ENCODE measurements at regions not wholly inside any gene's neighbourhood (a gene's known extent, or its start where the extent isn't known, plus 50 kb on each side); places are given as distances from the start of the nearest gene placed in this dataset.

DNA sequence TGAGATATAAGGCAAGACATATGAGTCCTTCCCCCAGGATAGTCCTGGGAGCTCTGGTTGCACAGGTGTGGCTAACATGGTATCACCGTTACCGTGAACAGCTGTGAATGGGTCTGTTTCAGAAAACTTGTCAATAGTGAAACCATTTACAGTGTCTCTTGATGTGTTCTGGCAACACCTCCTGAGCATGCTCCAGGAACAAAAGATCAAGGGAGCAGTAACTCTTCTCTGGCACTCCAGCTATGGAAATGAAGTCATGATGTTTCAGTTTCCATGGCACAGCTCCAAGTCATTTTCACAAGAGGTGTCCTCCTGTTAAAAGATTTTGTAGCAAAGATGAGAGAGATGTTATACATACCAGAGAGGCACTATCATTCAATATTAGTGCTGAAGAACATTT, 253.7 kb downstream of the SNAPC1 start:
- DNase-seq (ENCODE audit: low read depth), result peak; percentile 48
- TF ChIP-seq, protein P1, sequence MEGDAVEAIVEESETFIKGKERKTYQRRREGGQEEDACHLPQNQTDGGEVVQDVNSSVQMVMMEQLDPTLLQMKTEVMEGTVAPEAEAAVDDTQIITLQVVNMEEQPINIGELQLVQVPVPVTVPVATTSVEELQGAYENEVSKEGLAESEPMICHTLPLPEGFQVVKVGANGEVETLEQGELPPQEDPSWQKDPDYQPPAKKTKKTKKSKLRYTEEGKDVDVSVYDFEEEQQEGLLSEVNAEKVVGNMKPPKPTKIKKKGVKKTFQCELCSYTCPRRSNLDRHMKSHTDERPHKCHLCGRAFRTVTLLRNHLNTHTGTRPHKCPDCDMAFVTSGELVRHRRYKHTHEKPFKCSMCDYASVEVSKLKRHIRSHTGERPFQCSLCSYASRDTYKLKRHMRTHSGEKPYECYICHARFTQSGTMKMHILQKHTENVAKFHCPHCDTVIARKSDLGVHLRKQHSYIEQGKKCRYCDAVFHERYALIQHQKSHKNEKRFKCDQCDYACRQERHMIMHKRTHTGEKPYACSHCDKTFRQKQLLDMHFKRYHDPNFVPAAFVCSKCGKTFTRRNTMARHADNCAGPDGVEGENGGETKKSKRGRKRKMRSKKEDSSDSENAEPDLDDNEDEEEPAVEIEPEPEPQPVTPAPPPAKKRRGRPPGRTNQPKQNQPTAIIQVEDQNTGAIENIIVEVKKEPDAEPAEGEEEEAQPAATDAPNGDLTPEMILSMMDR (IDR thresholded peaks at IDR 0.05; ENCODE audit: insufficient read depth, low read depth, low read length, missing control alignments), result no peak
- no peak overlapping the region for H3K4me3 ChIP-seq (ENCODE audit: low read depth, low read length)

DNA sequence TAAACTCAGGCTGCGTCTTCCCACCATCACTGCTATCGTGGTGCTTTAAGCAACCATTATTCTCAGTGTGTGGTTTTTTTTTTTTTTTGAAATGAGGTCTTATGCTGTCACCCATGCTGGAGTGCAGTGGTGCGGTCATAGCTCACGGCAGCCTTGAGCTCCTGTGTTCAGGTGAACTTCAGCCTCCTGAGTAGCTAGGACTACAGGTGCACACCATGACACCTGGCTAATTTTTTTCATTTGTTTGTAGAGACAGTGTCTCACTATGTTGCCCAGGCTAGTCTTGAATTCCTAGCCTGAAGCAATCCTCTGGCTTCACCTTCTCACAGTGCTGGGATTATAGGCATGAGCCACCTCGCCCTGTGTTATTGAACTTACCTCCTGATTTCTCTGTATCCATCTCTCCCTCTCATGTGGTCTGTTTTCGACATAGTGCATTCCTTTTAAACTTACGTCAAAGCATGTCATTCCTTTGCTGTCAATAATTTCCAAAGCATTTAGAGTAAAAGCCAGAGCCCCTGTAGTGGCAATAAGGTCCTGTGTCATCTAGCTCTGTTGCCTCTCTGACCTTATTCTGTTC, 255.5 kb downstream of the SNAPC1 start:
- H3K4me3 ChIP-seq (ENCODE audit: low read depth, low read length), result no peak overlapping the region
- TF ChIP-seq, protein P1 (IDR thresholded peaks at IDR 0.05; ENCODE audit: insufficient read depth, low read depth, low read length, missing control alignments), result no peak
- DNase-seq (ENCODE audit: low read depth), result no peak

DNA sequence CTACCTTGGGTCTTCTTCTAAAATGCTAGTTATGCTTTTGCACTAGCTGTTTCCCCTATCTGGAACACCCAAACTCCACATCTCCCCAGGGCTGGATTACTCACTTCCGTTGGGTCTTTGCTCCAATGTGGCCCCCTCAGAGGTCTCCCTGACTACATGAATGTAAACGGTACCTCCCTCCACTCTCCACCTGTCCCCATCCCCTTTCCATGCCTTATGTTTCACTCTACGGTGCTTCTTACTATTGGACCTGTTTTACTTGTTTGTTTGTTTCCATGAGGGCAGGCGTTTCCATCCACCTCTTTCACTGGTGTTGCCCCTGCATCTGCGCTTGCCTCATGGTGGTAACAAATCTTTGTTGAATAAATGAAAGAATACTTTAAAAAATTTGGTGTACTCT, 256.4 kb downstream of the SNAPC1 start:
- no peak for DNase-seq (ENCODE audit: low read depth)
- TF ChIP-seq, protein P1 (IDR thresholded peaks at IDR 0.05; ENCODE audit: insufficient read depth, low read depth, low read length, missing control alignments), result no peak
- H3K4me3 ChIP-seq (ENCODE audit: low read depth, low read length), result no peak overlapping the region

DNA sequence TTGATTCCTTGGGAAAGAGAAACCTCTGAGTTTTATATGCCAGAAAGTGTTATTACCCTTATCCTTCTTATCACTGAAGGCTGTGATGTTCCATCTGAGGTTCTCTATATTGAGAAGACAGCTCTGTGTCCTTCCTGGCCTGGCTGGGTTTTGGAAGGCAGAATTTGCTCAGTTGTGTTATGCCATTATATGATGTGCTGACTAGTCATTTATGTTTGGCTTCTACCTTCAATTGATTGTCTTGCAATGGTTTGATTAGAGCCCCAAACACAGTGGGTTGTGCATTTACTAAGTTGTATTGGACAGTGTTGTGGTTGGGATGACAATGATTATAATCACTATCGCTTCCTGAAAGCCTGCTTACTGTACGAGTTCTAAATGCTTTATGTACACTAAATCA, 265.7 kb downstream of the SNAPC1 start:
- TF ChIP-seq, protein P1 (IDR thresholded peaks at IDR 0.05; ENCODE audit: insufficient read depth, low read depth, low read length, missing control alignments), result no peak

DNA sequence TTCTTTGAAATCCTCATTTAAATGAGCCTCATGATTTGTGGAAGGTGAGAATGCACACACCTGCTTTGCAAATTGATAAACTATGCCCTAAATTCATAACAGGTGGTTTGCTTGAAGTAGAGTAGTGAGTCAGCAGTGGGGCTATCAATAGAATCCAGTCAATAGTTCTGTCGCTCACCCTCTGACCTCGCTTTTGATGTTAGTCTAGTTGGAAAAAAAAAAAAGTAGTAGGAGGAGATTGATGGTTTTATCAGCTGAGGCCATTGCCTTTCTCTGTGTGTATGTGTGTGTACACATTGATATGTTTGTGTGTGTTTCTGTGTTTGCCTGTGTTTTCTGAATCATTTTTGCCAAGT, 267.3 kb downstream of the SNAPC1 start:
- DNase-seq (ENCODE audit: low read depth), result peak; percentile 12
- TF ChIP-seq, protein P1 (IDR thresholded peaks at IDR 0.05; ENCODE audit: insufficient read depth, low read depth, low read length, missing control alignments), result no peak

More for the DNA sequence above, 265.7 kb downstream of the SNAPC1 start:
- no peak for DNase-seq (ENCODE audit: low read depth)
- H3K4me3 ChIP-seq (ENCODE audit: low read depth, low read length), result no peak overlapping the region

DNA sequence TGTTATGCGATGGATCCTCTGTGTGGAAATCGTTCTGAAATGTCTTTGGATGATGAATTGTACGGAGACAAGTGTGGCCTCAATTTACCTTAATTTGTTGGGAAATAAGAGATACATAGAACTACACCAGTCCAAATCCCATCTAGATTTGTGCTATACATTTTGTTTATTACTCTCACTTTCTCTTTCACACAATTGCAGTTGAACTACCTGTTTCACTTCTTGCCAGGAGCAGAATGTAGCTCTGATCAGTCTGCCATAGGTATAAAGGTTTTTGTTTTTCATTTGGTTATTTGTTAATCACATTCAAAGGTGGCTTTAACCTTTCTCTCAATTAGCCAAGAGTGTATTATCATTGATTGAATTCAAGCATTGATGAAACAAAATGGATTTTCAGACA, 268.2 kb downstream of the SNAPC1 start:
- DNase-seq (ENCODE audit: low read depth), result no peak
- TF ChIP-seq, protein P1 (IDR thresholded peaks at IDR 0.05; ENCODE audit: insufficient read depth, low read depth, low read length, missing control alignments), result no peak
- H3K4me3 ChIP-seq (ENCODE audit: low read depth, low read length), result no peak overlapping the region

More for the DNA sequence above, 267.3 kb downstream of the SNAPC1 start:
- H3K4me3 ChIP-seq (ENCODE audit: low read depth, low read length), result no peak overlapping the region

DNA sequence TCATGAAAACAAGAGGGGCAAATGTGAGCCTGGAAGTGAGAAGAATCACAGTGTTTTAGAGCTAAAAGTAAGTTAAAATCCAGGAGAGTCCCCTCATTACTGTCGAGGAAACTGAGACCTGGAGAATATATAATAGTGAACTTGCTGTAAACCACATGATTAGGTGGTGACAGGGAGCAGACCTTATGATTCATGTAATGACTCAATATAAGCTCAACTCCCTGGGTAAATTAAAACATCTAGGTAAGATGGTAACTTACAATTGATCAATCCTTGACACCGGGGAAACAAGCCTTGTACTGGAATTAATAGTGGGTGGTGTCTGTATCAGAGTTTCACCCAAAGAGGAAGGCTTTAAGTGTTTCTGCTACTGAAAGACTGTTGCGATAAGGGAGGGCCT, 269.3 kb downstream of the SNAPC1 start:
- no peak overlapping the region for H3K4me3 ChIP-seq (ENCODE audit: low read depth, low read length)
- TF ChIP-seq, protein P1 (IDR thresholded peaks at IDR 0.05; ENCODE audit: insufficient read depth, low read depth, low read length, missing control alignments), result no peak
- DNase-seq (ENCODE audit: low read depth), result no peak

All from GM12865 (cell line).